Natural killer cell treated with Interleukin-12 subunit alpha and Interleukin-12 subunit beta and Interleukin-15 and Interleukin-18, amount 100 ng/mL, for 72 hours (primary cell): ENCODE measurements at regions not wholly inside any gene's neighbourhood (a gene's known extent, or its start where the extent isn't known, plus 50 kb on each side); places are given as distances from the start of the nearest gene placed in this dataset.
A peak's percentile ranks its signal among the peaks of the same experiment; 100 is the strongest.

Source experiments
- ATAC-seq, 2 donors: fragments of 150-1000 bp; cut with Tn5 transposase in 1 of 2; sonication (Bioruptor Pico), chemical (Tn5 transposase) in 1 of 2; 2 replicates each; pipeline ENCODE4 v1.10.0; 2021
- DNase-seq: peaks from one replicate; pipeline ENCODE4 v3.0.0; 2022; ENCODE audit warnings: low spot score
- H3K27ac Mint-ChIP-seq, 2 donors: 1 replicate in 1 of 2; 2 replicates in 1 of 2; pipeline ENCODE4 v1.8.0; 2022; ENCODE audit warnings: mixed read lengths in 2 of 2, mild to moderate bottlenecking in 1 of 2, moderate library complexity in 1 of 2
- H3K27me3 Mint-ChIP-seq, 2 donors: 1 replicate in 1 of 2; 2 replicates in 1 of 2; pipeline ENCODE4 v1.8.0; 2022; ENCODE audit warnings: mixed read lengths in 2 of 2
- H3K36me3 Mint-ChIP-seq: one replicate; pipeline ENCODE4 v1.8.0; 2022; ENCODE audit warnings: mixed read lengths
- H3K4me1 Mint-ChIP-seq, 2 donors: 1 replicate in 1 of 2; 2 replicates in 1 of 2; pipeline ENCODE4 v1.8.0; 2022; ENCODE audit warnings: low read depth in 2 of 2, mixed read lengths in 2 of 2, mild to moderate bottlenecking in 1 of 2
- H3K4me3 Mint-ChIP-seq: one replicate; pipeline ENCODE4 v1.8.0; 2022; ENCODE audit warnings: mixed read lengths
- H3K9me3 Mint-ChIP-seq: 2 replicates; pipeline ENCODE4 v1.8.0; 2022; ENCODE audit warnings: mixed read lengths

DNA sequence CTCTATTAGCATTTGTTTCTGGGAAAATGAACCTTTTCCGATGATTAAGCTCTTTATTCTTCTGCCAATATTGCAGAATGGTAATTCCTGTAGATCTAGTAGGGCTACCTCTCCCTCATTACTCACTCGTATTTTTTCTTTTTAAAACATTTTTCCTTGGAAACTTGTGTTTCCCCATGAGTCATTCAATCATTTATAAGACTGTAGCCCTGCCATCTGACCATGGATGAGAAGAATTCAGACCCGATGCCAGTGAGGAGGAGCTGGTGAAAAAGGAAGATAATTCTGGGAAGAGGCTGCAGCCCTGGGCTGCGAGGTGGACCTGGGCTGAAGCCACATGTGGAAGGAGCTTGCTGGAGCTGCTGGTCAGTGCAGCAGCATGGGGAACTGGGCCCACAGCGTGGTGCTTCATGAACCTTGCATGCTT is 242.8 kb downstream of the KLF6 start:
- H3K27ac Mint-ChIP-seq: no peak overlapping the region
- DNase-seq (no peak), ATAC-seq (no peak)
- no peaks in the 10 kb centered on the region for H3K4me1 Mint-ChIP-seq
- no peak overlapping the region for H3K4me3 Mint-ChIP-seq
- H3K36me3 Mint-ChIP-seq: peaks cover 5% of the 10 kb centered on the region
- peaks cover 3% of the 10 kb centered on the region for H3K9me3 Mint-ChIP-seq
- H3K27me3 Mint-ChIP-seq: peaks cover 3 to 8% of the 10 kb centered on the region in 2 donors

- peak in 1 of 2 donors; percentile 46 for ATAC-seq
- H3K4me3 Mint-ChIP-seq: no peak overlapping the region
- no peak overlapping the region for H3K27ac Mint-ChIP-seq
- H3K9me3 Mint-ChIP-seq: no peaks in the 10 kb centered on the region
- DNase-seq: no peak
- peaks cover 3 to 8% of the 10 kb centered on the region in 2 donors for H3K27me3 Mint-ChIP-seq
- H3K36me3 Mint-ChIP-seq: no peaks in the 10 kb centered on the region
- no peaks in the 10 kb centered on the region for H3K4me1 Mint-ChIP-seq
Measured at GRCh38 chr10:3539696-3540383, 245.2 kb downstream of the KLF6 start.

DNA sequence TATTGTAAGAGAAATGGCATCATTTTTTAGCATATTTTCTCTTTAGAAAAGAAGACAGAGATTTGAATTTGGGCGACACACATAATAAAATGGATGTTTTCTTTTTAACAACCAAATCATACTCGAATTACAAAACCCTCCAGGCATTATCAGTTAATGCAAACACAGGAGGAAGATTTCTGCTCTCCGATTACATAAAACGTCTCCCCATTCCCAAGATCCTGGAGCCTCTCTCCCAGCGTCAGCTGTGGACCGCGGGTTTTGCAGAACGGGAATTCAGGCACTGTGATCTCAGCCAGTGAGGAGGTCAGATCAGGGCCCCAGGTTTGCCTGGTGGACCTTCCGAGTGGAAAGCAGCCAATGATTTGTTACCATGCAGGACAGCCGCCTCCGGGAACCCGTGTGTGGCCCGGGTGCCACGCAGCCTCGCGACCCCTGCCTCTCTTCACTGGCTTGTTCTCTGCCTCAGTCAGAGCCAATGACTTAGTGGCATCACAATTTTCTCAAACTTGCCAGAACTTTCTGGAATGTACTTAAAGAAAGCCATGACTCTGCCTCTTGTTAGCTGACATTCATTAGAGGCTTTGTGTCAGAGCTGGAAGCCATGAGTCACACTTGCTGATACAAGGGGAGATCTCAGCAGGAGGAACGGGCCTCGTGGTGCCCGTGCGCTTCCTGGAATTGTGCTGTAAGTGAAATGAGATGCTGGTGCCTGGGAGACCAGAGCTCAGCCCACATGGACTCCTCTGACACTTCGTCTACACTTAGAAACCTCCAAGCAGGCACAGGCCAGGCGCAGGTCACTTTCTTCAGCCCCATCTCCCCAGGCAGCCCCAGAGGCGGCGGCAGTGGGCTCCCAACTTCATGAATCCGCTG is 246.1 kb downstream of the KLF6 start:
- Mint-ChIP-seq H3K36me3 (no peaks in the 10 kb centered on the region), H3K4me3 (no peak overlapping the region), H3K4me1 (no peaks in the 10 kb centered on the region), H3K27ac (peak overlapping the region in 1 of 2 donors; percentile 37), H3K9me3 (no peaks in the 10 kb centered on the region), H3K27me3 (peaks cover 0 to 4% of the 10 kb centered on the region in 2 donors)
- no peak for ATAC-seq
- DNase-seq: no peak

DNA sequence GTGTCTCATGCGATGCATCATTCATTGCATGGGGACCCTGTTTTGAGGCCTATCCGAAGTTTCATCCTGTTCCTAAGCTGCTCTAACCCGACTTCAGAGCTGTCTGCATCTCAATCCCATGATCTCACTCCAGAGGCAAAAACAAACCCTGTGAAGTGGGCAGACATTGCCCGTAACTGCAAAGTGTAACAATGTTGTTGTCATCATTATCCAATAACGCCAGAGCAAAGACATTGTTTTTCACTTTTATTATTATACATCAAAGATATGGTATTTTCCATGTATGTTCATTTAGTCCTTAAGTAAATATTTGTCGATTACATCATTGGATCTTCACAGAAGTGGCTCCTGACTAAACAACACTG is 246.7 kb downstream of the KLF6 start:
- Mint-ChIP-seq H3K4me3 (no peak overlapping the region), H3K27me3 (peaks cover 0 to 8% of the 10 kb centered on the region in 2 donors), H3K27ac (no peak overlapping the region), H3K4me1 (no peaks in the 10 kb centered on the region), H3K36me3 (no peaks in the 10 kb centered on the region), H3K9me3 (no peaks in the 10 kb centered on the region)
- ATAC-seq: no peak
- no peak for DNase-seq

DNA sequence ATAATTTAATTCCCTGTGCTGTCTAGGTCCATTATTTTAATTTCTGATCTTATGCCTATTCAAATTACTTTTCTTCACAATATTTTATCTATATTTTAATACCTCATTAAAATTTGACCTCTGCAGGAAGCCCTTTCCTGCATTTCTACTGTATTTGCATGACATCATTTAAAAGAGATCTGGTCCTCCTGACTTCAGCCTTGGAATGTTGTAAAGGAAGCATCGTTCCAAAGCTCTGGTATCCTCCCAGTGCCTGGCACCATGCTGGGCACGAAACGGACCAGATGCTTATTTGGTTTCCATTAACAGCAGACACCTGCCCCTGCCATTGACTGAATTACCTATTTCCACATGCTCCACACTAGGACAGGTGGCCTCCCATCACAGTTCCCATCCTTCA is 247.5 kb downstream of the KLF6 start:
- Mint-ChIP-seq H3K4me3 (no peak overlapping the region), H3K27me3 (peaks cover 2 to 8% of the 10 kb centered on the region in 2 donors), H3K36me3 (no peaks in the 10 kb centered on the region), H3K9me3 (no peaks in the 10 kb centered on the region), H3K4me1 (no peaks in the 10 kb centered on the region), H3K27ac (no peak overlapping the region)
- ATAC-seq: no peak
- DNase-seq: no peak

- Mint-ChIP-seq H3K36me3 (no peaks in the 10 kb centered on the region), H3K9me3 (no peaks in the 10 kb centered on the region), H3K4me3 (no peak overlapping the region), H3K4me1 (no peaks in the 10 kb centered on the region), H3K27me3 (peaks cover 8 to 20% of the 10 kb centered on the region in 2 donors), H3K27ac (no peak overlapping the region)
- DNase-seq: no peak
- ATAC-seq: peak in 1 of 2 donors; percentile 34
Measured at GRCh38 chr10:3535001-3535400, 250.0 kb downstream of the KLF6 start.

- DNase-seq: no peak
- no peaks in the 10 kb centered on the region for H3K36me3 Mint-ChIP-seq
- H3K4me3 Mint-ChIP-seq: no peak overlapping the region
- H3K4me1 Mint-ChIP-seq: no peaks in the 10 kb centered on the region
- no peak overlapping the region for H3K27ac Mint-ChIP-seq
- no peaks in the 10 kb centered on the region for H3K9me3 Mint-ChIP-seq
- H3K27me3 Mint-ChIP-seq: peaks cover 11 to 20% of the 10 kb centered on the region in 2 donors
- ATAC-seq: no peak
Measured at GRCh38 chr10:3534433-3534832, 250.6 kb downstream of the KLF6 start.

DNA sequence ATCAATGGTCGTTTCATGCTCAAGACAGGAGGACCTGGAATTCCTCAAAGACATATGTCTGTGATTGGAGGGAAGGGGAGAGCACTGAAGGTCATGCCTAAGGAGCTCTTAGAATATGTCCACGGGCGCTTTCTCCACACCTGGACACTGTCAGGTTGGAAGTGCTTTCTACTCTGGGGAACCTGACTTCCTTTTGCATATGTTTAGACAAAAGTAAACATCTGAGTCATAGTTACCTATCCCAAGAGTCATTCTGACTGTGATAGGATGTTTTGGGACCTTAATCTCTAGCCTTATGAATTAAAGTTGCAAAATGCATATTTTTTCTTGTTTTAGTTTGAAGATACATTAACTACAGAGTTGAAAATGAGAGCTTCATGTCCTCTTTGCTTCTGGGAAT is 251.7 kb downstream of the KLF6 start:
- Mint-ChIP-seq H3K27ac (no peak overlapping the region), H3K4me3 (no peak overlapping the region), H3K36me3 (no peaks in the 10 kb centered on the region), H3K9me3 (no peaks in the 10 kb centered on the region), H3K4me1 (no peaks in the 10 kb centered on the region), H3K27me3 (peaks cover 12 to 20% of the 10 kb centered on the region in 2 donors)
- no peak for ATAC-seq
- no peak for DNase-seq

GRCh38 chr10:3532644-3533043 is 252.4 kb downstream of the KLF6 start:
- Mint-ChIP-seq H3K4me1 (no peaks in the 10 kb centered on the region), H3K4me3 (no peak overlapping the region), H3K27me3 (peaks cover 17 to 20% of the 10 kb centered on the region in 2 donors), H3K9me3 (no peaks in the 10 kb centered on the region), H3K27ac (no peak overlapping the region), H3K36me3 (no peaks in the 10 kb centered on the region)
- ATAC-seq: no peak
- DNase-seq: no peak

DNA sequence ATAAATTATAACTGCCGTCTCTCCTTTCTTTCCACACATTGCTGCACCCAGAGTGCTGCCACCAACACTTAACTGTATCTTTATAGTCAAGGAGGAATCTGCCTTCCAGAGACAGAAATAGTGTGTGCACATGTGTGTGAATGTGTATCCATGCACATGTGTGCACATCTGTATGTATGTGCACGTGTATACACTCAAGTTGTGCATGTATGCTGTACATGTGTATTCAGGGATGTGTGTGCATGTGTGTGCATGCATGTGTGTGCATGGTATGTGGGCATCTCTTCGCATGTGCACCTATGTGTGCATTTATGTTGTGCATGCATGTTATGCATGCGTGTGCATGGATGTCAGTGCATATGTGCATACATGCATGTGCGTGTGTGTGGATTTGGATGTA is 253.3 kb downstream of the KLF6 start:
- Mint-ChIP-seq H3K4me3 (no peak overlapping the region), H3K36me3 (no peaks in the 10 kb centered on the region), H3K4me1 (peaks cover 3 to 4% of the 10 kb centered on the region in 2 donors), H3K27ac (no peak overlapping the region), H3K27me3 (peaks cover 20 to 21% of the 10 kb centered on the region in 2 donors), H3K9me3 (no peaks in the 10 kb centered on the region)
- ATAC-seq: peak in 1 of 2 donors; percentile 6
- no peak for DNase-seq

GRCh38 chr10:3530783-3531645 is 254.0 kb downstream of the KLF6 start:
- no peak for DNase-seq
- Mint-ChIP-seq H3K4me3 (no peak overlapping the region), H3K36me3 (no peaks in the 10 kb centered on the region), H3K4me1 (peaks cover 3 to 4% of the 10 kb centered on the region in 2 donors), H3K27me3 (peaks cover 20 to 21% of the 10 kb centered on the region in 2 donors), H3K9me3 (no peaks in the 10 kb centered on the region), H3K27ac (no peak overlapping the region)
- no peak for ATAC-seq

DNA sequence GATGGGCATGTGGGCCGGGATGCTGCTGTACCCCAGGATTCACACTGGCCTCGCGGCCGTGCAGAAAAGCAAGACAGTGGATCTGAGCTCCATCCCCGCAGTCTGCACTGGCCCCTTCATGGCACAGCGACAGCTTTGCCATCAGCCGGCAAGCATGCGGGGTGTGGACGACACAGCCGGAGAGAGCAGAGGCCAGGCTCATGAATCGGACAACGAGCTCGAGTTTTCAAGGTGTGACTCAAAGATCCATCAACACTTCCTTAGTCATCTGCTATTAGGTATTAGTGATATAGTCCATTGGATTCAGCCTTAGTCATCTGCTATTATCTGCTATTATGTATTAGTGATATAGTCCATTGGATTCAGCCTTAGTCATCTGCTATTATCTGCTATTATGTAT is 254.7 kb downstream of the KLF6 start:
- ATAC-seq (no peak), DNase-seq (no peak)
- H3K4me1 Mint-ChIP-seq: peaks cover 3 to 4% of the 10 kb centered on the region in 2 donors
- peaks cover 21 to 27% of the 10 kb centered on the region in 2 donors for H3K27me3 Mint-ChIP-seq
- H3K36me3 Mint-ChIP-seq: no peaks in the 10 kb centered on the region
- no peak overlapping the region for H3K27ac Mint-ChIP-seq
- no peak overlapping the region for H3K4me3 Mint-ChIP-seq
- H3K9me3 Mint-ChIP-seq: no peaks in the 10 kb centered on the region

DNA sequence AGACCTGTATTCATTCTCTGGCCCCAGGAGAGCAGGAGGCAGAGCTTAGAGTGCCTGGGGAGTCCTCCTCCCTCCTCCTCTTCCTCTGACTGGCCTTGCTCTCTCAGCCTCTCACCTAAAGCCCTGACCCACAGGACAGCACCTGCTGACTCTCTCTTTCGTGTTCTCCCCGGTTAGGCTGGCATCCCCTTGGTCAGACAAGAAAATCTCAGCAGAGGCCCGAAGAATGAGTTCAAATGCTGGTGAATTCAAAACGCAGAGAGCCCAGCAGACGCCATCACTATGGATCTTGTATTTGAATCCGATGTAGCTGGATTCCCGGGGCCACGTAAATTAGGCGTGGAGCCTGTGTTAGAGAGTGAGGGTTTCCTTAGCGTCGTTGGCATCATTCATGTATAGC is 255.3 kb downstream of the KLF6 start:
- Mint-ChIP-seq H3K4me1 (peaks cover 3 to 4% of the 10 kb centered on the region in 2 donors), H3K27me3 (peaks cover 21 to 33% of the 10 kb centered on the region in 2 donors), H3K9me3 (no peaks in the 10 kb centered on the region), H3K4me3 (no peak overlapping the region), H3K36me3 (no peaks in the 10 kb centered on the region), H3K27ac (no peak overlapping the region)
- ATAC-seq (no peak), DNase-seq (no peak)
